BE2C (cell line): ENCODE measurements at regions not wholly inside any gene's neighbourhood (a gene's known extent, or its start where the extent isn't known, plus 50 kb on each side); places are given as distances from the start of the nearest gene placed in this dataset.

Source experiments
- DNase-seq: peaks from one replicate; pipeline ENCODE4 v3.0.0-alpha.2; 2020
- H3K27me3 ChIP-seq: fragments of 250-450 bp; sonication (Bioruptor Pico); 2 replicates; pipeline ENCODE4 v1.5.1; 2020; ENCODE audit warnings: mild to moderate bottlenecking
- H3K36me3 ChIP-seq: fragments of 250-450 bp; sonication (Bioruptor Pico); 2 replicates; pipeline ENCODE4 v1.5.1; 2020; ENCODE audit warnings: mild to moderate bottlenecking
- H3K4me1 ChIP-seq: fragments of 250-450 bp; sonication (Bioruptor Pico); 2 replicates; pipeline ENCODE4 v1.5.1; 2020
- H3K4me3 ChIP-seq: 2 replicates; pipeline ENCODE4 v1.5.1; 2011; ENCODE audit warnings: low read depth, low read length
- H3K9me3 ChIP-seq: fragments of 250-450 bp; sonication (Bioruptor Pico); 2 replicates; pipeline ENCODE4 v1.5.1; 2020
- CTCF ChIP-seq: IDR thresholded peaks from 2 replicates; pipeline ENCODE4 v1.5.1; 2012; ENCODE audit warnings: mild to moderate bottlenecking, low read depth, low read length

DNA sequence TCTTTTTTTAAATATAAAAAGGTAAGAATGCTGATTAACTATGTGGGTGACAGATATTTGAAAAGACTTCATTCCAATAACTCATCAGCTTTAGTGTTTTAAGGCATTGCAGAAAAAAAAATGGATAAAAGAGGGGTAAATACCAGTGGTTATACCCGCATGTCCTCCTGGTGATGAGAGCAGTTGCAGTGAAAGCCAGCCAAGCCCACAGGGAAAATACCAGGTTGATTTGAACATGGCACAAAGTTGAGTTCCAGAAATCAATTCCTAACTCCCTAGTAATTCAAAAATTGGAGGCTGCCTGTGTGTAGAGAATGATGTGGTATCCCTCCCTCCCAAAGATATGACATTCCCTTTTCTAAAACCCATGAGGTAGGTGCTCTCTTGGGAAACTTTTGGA is 453.2 kb upstream of the SOX9 start:
- Histone ChIP-seq H3K4me1 (no peaks in the 10 kb centered on the region), H3K4me3 (no peak overlapping the region), H3K27me3 (no peaks in the 10 kb centered on the region), H3K9me3 (no peaks in the 10 kb centered on the region), H3K36me3 (no peaks in the 10 kb centered on the region)
- TF ChIP-seq CTCF = no peak
- no peak for DNase-seq

- DNase-seq = no peak
- no peak overlapping the region for H3K4me3 ChIP-seq
Observed at GRCh38 chr17:71668807-71669206, 452.0 kb upstream of the SOX9 start.

GRCh38 chr17:71677439-71677838 is 443.4 kb upstream of the SOX9 start:
- no peak for TF ChIP-seq CTCF
- no peaks in the 10 kb centered on the region for H3K36me3 ChIP-seq
- H3K27me3 ChIP-seq = no peaks in the 10 kb centered on the region
- DNase-seq = no peak
- H3K4me3 ChIP-seq = no peak overlapping the region
- H3K9me3 ChIP-seq = no peaks in the 10 kb centered on the region
- H3K4me1 ChIP-seq = no peaks in the 10 kb centered on the region

More at GRCh38 chr17:71668807-71669206, 452.0 kb upstream of the SOX9 start:
- Histone ChIP-seq H3K27me3 (no peaks in the 10 kb centered on the region), H3K36me3 (no peaks in the 10 kb centered on the region), H3K4me1 (no peaks in the 10 kb centered on the region), H3K9me3 (no peaks in the 10 kb centered on the region)
- no peak for TF ChIP-seq CTCF

DNA sequence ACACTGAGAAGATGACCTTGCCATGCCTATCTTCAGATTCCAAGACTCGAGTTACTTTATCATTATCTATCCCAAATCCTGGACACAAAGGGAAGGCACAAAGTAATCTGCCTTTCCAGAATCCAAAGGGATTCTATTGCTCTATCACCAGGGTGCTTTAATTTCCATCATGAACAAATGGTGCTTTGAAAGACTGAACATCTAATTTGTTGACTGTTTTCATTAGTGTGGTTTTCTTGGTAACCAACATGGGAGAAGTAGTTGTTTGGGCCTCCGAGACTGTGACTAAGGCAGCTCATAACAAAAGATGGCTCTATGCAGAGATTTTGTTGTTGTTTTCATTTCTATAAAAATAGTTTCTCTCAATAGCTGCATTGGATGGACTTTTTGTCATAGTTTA is 441.0 kb upstream of the SOX9 start:
- TF ChIP-seq CTCF = no peak
- no peak overlapping the region for H3K4me3 ChIP-seq
- no peaks in the 10 kb centered on the region for H3K36me3 ChIP-seq
- H3K9me3 ChIP-seq = no peaks in the 10 kb centered on the region
- H3K27me3 ChIP-seq = no peaks in the 10 kb centered on the region
- no peaks in the 10 kb centered on the region for H3K4me1 ChIP-seq
- DNase-seq = no peak

DNA sequence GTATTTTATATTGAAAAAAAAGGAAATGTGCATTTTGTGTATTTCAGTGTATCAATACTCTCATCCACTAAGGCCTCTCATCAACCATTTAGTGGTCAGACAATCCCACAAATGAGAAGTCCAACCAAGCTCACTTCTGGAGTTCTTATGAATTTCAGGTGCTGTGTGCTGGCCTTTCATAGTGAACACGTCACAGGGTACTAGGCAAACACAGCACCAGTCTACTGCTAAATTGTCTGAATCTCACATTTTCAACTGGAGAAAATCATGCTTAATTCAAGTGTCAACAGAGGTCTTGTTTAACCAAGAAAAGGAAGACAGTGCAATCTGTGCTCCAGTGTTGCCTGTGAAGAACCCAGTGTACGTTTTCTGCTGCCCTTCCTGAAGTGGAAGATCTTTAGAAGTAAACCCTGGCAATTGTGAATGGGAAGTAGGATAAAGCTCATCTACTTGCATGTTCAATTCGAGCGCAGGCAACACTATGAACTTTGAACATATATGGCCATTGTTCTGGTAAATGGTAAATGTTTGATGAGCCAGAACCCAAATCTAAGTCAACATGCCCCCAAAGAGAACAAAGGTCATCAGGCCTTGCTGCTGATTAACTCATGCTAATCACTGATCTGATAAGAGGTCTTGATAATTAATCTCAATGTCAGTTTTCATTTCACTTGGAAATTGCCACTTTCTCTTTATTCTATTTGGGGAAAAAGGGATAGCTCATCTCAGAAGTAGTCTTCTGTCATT is 439.2 kb upstream of the SOX9 start:
- Histone ChIP-seq H3K9me3 (no peaks in the 10 kb centered on the region), H3K27me3 (no peaks in the 10 kb centered on the region), H3K4me3 (no peak overlapping the region), H3K4me1 (no peaks in the 10 kb centered on the region), H3K36me3 (no peaks in the 10 kb centered on the region)
- no peak for TF ChIP-seq CTCF
- no peak for DNase-seq

DNA sequence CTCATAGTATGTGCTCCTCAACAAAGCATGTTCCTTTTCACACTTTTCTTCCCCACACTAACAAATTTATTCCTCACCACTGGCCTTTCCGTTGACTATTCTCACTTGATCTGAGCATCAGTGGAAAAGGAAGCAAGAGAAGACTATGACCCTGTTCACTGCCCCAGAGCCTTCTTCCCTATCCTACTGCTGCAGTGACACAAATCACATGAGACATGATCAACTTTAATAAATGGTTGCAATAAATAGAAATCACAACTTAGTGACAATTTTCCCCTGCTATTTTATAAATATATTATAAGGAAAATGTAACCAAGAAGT is 438.7 kb upstream of the SOX9 start:
- no peak for TF ChIP-seq CTCF

More for the DNA sequence above, 438.7 kb upstream of the SOX9 start:
- DNase-seq = no peak
- Histone ChIP-seq H3K4me3 (no peak overlapping the region), H3K27me3 (no peaks in the 10 kb centered on the region), H3K4me1 (no peaks in the 10 kb centered on the region), H3K9me3 (no peaks in the 10 kb centered on the region), H3K36me3 (no peaks in the 10 kb centered on the region)
